ENCODE measurements at regions not wholly inside any gene's neighbourhood (a gene's known extent, or its start where the extent isn't known, plus 50 kb on each side); places are given as distances from the start of the nearest gene placed in this dataset.

- TF ChIP-seq CTCF (IDR thresholded peaks at IDR 0.05) (no peak), POLR2A (IDR thresholded peaks at IDR 0.05) (no peak)
- Histone ChIP-seq H3K4me3 (no peak overlapping the region), H3K36me3 (no peaks in the 10 kb centered on the region), H3K27ac (no peak overlapping the region), H3K4me1 (no peaks in the 10 kb centered on the region), H3K9me3 (no peaks in the 10 kb centered on the region), H3K27me3 (no peaks in the 10 kb centered on the region)
- WGBS, 2 donors (ENCODE audit: low coverage in 1 of 2) = 62 to 90% methylated on average over 3 to 4 of the region's 4 CpGs
- ATAC-seq = no peak
Observed at GRCh38 chr4:159410076-159410777, 307.3 kb downstream of the RAPGEF2 start.

- 83 to 90% methylated on average over 5 of the region's 5 CpGs for WGBS, 2 donors (ENCODE audit: low coverage in 1 of 2)
- no peak for TF ChIP-seq POLR2AphosphoS5 (IDR thresholded peaks at IDR 0.05)
Observed at GRCh38 chr4:159410891-159411290, 308.0 kb downstream of the RAPGEF2 start.

GRCh38 chr4:159413306-159413943, 310.5 kb downstream of the RAPGEF2 start:
- Histone ChIP-seq H3K4me3 (no peak overlapping the region), H3K27ac (no peak overlapping the region), H3K9me3 (peaks cover 0 to 8% (median 0%) of the 10 kb centered on the region in 3 donors), H3K36me3 (no peaks in the 10 kb centered on the region), H3K4me1 (no peaks in the 10 kb centered on the region), H3K27me3 (no peaks in the 10 kb centered on the region)
- WGBS, 2 donors (ENCODE audit: low coverage in 1 of 2) = 68 to 70% methylated on average over 6 of the region's 6 CpGs
- TF ChIP-seq EP300 (IDR thresholded peaks at IDR 0.05) = no peak
- no peak for TF ChIP-seq POLR2A (IDR thresholded peaks at IDR 0.05)
- no peak for TF ChIP-seq CTCF (IDR thresholded peaks at IDR 0.05)
- no peak for TF ChIP-seq POLR2AphosphoS5 (IDR thresholded peaks at IDR 0.05)
- no peak for ATAC-seq

More at GRCh38 chr4:159410891-159411290, 308.0 kb downstream of the RAPGEF2 start:
- H3K4me1 ChIP-seq = no peaks in the 10 kb centered on the region
- H3K27me3 ChIP-seq = no peaks in the 10 kb centered on the region
- no peak for ATAC-seq
- no peaks in the 10 kb centered on the region for H3K9me3 ChIP-seq
- H3K27ac ChIP-seq = no peak overlapping the region
- no peaks in the 10 kb centered on the region for H3K36me3 ChIP-seq
- no peak overlapping the region for H3K4me3 ChIP-seq

GRCh38 chr4:159414305-159414704, 311.4 kb downstream of the RAPGEF2 start:
- no peaks in the 10 kb centered on the region for H3K4me1 ChIP-seq
- 74 to 75% methylated on average over 4 of the region's 4 CpGs for WGBS, 2 donors (ENCODE audit: low coverage in 1 of 2)
- no peaks in the 10 kb centered on the region for H3K36me3 ChIP-seq
- no peak for TF ChIP-seq CTCF (IDR thresholded peaks at IDR 0.05)
- no peak for TF ChIP-seq POLR2AphosphoS5 (IDR thresholded peaks at IDR 0.05)
- TF ChIP-seq POLR2A (IDR thresholded peaks at IDR 0.05) = no peak
- TF ChIP-seq EP300 (IDR thresholded peaks at IDR 0.05) = no peak
- H3K27ac ChIP-seq = no peak overlapping the region
- H3K4me3 ChIP-seq = no peak overlapping the region
- no peaks in the 10 kb centered on the region for H3K27me3 ChIP-seq
- peaks cover 0 to 13% (median 0%) of the 10 kb centered on the region in 3 donors for H3K9me3 ChIP-seq
- ATAC-seq = no peak

GRCh38 chr4:159416073-159416472, 313.2 kb downstream of the RAPGEF2 start:
- no peaks in the 10 kb centered on the region for H3K36me3 ChIP-seq
- TF ChIP-seq POLR2AphosphoS5 (IDR thresholded peaks at IDR 0.05) = no peak
- H3K4me3 ChIP-seq = no peak overlapping the region
- no peaks in the 10 kb centered on the region for H3K4me1 ChIP-seq
- WGBS, 2 donors (ENCODE audit: low coverage in 1 of 2) = 67 to 81% methylated on average over 1 to 2 of the region's 2 CpGs
- peaks cover 0 to 28% (median 0%) of the 10 kb centered on the region in 3 donors for H3K9me3 ChIP-seq
- H3K27me3 ChIP-seq = no peaks in the 10 kb centered on the region
- H3K27ac ChIP-seq = no peak overlapping the region
- no peak for ATAC-seq

- Histone ChIP-seq H3K4me1 (no peaks in the 10 kb centered on the region), H3K27ac (no peak overlapping the region), H3K4me3 (no peak overlapping the region), H3K27me3 (no peaks in the 10 kb centered on the region), H3K36me3 (no peaks in the 10 kb centered on the region), H3K9me3 (peaks cover 0 to 29% (median 0%) of the 10 kb centered on the region in 3 donors)
- TF ChIP-seq CTCF (IDR thresholded peaks at IDR 0.05) = no peak
- ATAC-seq = no peak
- WGBS, 2 donors (ENCODE audit: low coverage in 1 of 2) = 69 to 96% methylated on average over 3 of the region's 3 CpGs
Observed at GRCh38 chr4:159416996-159417395, 314.1 kb downstream of the RAPGEF2 start.

All from gastroesophageal sphincter (tissue), 4 donors.